Tibial nerve (tissue), 4 donors: ENCODE measurements at regions not wholly inside any gene's neighbourhood (a gene's known extent, or its start where the extent isn't known, plus 50 kb on each side); places are given as distances from the start of the nearest gene placed in this dataset.

Source experiments
- DNase-seq, 2 donors: peaks; one replicate each; pipeline ENCODE4 v3.0.0-alpha.2; 2019; ENCODE audit warnings: low spot score in 2 of 2
- H3K27ac ChIP-seq, 4 donors: fragments of 200-600 bp; sonication (generic) in 3 of 4; one replicate each; pipeline ENCODE4 v1.5.1; 2017 to 2019; ENCODE audit warnings: mild to moderate bottlenecking in 1 of 4
- H3K27me3 ChIP-seq, 2 donors: fragments of 200-600 bp; sonication (generic) in 1 of 2; one replicate each; pipeline versions ENCODE4 v1.5.1 to v1.6.0; 2017 to 2019
- H3K36me3 ChIP-seq, 3 donors: fragments of 200-600 bp; sonication (generic); one replicate each; pipeline ENCODE4 v1.5.1; 2018 to 2019
- H3K4me1 ChIP-seq, 4 donors: fragments of 200-600 bp; sonication (generic) in 3 of 4; one replicate each; pipeline ENCODE4 v1.5.1; 2017 to 2019
- H3K4me3 ChIP-seq, 4 donors: fragments of 200-600 bp; sonication (generic) in 3 of 4; one replicate each; pipeline ENCODE4 v1.5.1; 2017 to 2019; ENCODE audit warnings: mild to moderate bottlenecking in 1 of 4, moderate library complexity in 1 of 4
- H3K9me3 ChIP-seq, 4 donors: fragments of 200-600 bp; sonication (generic) in 3 of 4; one replicate each; pipeline ENCODE4 v1.5.1; 2017 to 2019
- EP300 ChIP-seq, 2 donors: sonication (generic); formaldehyde crosslinking; IDR thresholded peaks; one replicate each; pipeline ENCODE4 v1.6.1; 2017; ENCODE audit warnings: antibody characterized with exemption in 2 of 2, mild to moderate bottlenecking in 1 of 2
- POLR2A ChIP-seq, 2 donors: fragments of 450-650 bp; IDR thresholded peaks; one replicate each; pipeline ENCODE4 v1.6.1; 2017; ENCODE audit warnings: antibody characterized with exemption in 2 of 2, mild to moderate bottlenecking in 2 of 2, moderate library complexity in 2 of 2
- WGBS, 2 donors: methylation state at CpG; one replicate each; pipeline ENCODE4 v1.1.5; 2018; 5-methylcytosine and 5-hydroxymethylcytosine counted together
- TF ChIP-seq, protein P1 (sequence below), 5 experiments: fragments of 200-600 bp in 3 of 5; fragments of 450-650 bp in 2 of 5; sonication (generic) in 3 of 5; IDR thresholded peaks; one replicate each; pipeline ENCODE4 v1.5.1; 2016 to 2019; ENCODE audit warnings: antibody characterized with exemption in 5 of 5, mild to moderate bottlenecking in 3 of 5, moderate library complexity in 2 of 5

DNA sequence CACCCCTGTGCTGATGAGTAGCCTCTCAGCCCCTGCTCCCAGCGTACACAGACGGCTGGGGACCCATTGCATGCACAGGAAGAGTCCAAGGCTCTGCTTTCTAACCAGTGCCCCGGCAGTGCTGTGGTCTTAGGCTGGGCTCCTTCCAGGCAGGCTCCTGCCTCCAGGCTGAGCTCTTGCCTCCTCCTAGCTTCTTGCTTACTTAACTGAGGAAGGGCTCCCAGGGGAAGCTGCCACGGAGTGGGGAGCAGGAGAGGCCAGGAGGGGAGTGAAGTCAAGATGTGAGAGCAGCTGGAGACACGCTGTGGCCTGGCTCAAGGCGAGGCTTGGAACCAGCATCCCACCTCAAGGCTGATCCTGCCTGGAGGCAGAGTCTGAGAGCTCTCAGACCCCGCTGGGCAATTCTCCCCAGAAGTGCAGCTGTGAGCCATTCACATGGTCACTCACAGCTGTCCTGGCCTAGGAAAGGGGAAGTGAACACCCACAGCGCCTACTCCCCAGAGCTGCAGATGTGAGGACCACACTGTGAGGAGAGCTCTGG lies 141.0 kb downstream of the TBXT start:
- WGBS, 2 donors: 52 to 56% methylated on average over 5 to 8 of the region's 8 CpGs
- H3K4me1 ChIP-seq: no peaks in the 10 kb centered on the region
- peaks cover 0 to 1% (median under 1%) of the 10 kb centered on the region in 4 donors for H3K9me3 ChIP-seq
- no peaks in the 10 kb centered on the region for H3K27me3 ChIP-seq
- no peak for DNase-seq
- TF ChIP-seq EP300 (IDR thresholded peaks at IDR 0.05) (no peak), POLR2A (IDR thresholded peaks at IDR 0.05) (no peak)
- TF ChIP-seq, protein P1, sequence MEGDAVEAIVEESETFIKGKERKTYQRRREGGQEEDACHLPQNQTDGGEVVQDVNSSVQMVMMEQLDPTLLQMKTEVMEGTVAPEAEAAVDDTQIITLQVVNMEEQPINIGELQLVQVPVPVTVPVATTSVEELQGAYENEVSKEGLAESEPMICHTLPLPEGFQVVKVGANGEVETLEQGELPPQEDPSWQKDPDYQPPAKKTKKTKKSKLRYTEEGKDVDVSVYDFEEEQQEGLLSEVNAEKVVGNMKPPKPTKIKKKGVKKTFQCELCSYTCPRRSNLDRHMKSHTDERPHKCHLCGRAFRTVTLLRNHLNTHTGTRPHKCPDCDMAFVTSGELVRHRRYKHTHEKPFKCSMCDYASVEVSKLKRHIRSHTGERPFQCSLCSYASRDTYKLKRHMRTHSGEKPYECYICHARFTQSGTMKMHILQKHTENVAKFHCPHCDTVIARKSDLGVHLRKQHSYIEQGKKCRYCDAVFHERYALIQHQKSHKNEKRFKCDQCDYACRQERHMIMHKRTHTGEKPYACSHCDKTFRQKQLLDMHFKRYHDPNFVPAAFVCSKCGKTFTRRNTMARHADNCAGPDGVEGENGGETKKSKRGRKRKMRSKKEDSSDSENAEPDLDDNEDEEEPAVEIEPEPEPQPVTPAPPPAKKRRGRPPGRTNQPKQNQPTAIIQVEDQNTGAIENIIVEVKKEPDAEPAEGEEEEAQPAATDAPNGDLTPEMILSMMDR (IDR thresholded peaks at IDR 0.05): no peak
- H3K4me3 ChIP-seq: no peak overlapping the region
- no peak overlapping the region for H3K27ac ChIP-seq
- H3K36me3 ChIP-seq: no peaks in the 10 kb centered on the region

DNA sequence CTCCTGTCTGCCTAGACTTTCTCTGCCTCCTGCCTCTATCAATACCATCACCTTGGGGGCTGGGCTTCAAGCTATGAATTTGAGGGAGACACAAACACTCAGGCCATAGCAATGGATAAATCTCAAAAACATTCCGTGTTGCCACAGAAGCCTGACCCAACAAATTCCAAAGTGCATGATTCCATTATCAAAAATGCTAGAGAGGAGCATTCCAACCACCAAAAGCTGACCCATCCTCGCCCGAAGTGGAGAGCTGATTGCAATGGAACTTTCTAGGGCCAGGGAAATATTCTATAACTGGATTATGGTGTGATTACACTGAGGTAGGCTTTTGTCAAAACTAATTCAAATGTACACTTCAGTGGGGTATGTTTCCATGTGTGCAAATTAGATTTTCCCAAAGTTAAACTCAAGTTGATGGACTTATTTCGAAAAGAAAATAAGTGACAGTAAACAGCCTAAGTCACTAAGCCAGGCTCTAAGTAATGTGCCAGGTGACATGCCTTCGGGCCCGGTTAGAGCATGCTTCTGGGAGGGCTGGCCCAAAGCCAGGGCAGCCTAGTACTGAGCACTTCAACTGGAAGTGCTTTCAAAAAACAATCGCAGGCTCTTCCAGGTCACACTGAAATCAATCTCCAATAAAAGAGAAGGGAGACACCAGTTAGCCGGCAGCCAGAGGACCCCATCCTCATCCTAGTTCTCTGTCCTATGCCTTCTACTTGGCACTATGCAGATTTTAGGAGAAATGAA lies 142.3 kb downstream of the TBXT start:
- H3K36me3 ChIP-seq: no peaks in the 10 kb centered on the region
- no peak overlapping the region for H3K27ac ChIP-seq
- 63 to 68% methylated on average over 8 of the region's 8 CpGs for WGBS, 2 donors
- H3K4me3 ChIP-seq: no peak overlapping the region
- DNase-seq: no peak
- H3K27me3 ChIP-seq: no peaks in the 10 kb centered on the region
- H3K4me1 ChIP-seq: no peaks in the 10 kb centered on the region
- no peak for TF ChIP-seq EP300 (IDR thresholded peaks at IDR 0.05)
- H3K9me3 ChIP-seq: peaks cover 0 to 10% (median 2%) of the 10 kb centered on the region in 4 donors

DNA sequence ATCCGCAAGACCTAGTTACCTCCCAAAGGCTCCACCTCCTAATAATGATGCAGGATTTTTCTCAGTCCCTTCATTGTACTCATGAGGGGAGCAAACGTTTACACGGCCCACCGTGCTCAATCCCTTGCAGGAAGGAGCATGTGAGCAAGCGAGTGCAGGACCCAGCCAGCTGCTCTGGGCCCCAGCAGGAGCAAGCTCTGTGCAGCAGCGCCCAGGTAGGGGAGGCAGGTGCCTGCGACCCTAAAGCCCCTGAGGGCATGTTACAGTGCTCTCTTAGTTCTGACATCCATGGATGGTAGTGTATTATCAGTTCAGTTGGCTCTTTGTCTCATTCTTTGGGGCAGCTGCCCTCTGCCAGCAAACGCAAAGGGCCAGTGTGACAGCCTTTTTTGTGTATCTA lies 143.4 kb downstream of the TBXT start:
- 86 to 95% methylated on average over 8 of the region's 8 CpGs for WGBS, 2 donors
- no peak overlapping the region for H3K4me3 ChIP-seq
- no peaks in the 10 kb centered on the region for H3K4me1 ChIP-seq
- H3K9me3 ChIP-seq: peaks cover 0 to 10% (median 2%) of the 10 kb centered on the region in 4 donors
- no peaks in the 10 kb centered on the region for H3K27me3 ChIP-seq
- DNase-seq: no peak
- no peak overlapping the region for H3K27ac ChIP-seq
- H3K36me3 ChIP-seq: no peaks in the 10 kb centered on the region
- TF ChIP-seq, protein P1 (IDR thresholded peaks at IDR 0.05): no peak
- TF ChIP-seq EP300 (IDR thresholded peaks at IDR 0.05) (no peak), POLR2A (IDR thresholded peaks at IDR 0.05) (no peak)

DNA sequence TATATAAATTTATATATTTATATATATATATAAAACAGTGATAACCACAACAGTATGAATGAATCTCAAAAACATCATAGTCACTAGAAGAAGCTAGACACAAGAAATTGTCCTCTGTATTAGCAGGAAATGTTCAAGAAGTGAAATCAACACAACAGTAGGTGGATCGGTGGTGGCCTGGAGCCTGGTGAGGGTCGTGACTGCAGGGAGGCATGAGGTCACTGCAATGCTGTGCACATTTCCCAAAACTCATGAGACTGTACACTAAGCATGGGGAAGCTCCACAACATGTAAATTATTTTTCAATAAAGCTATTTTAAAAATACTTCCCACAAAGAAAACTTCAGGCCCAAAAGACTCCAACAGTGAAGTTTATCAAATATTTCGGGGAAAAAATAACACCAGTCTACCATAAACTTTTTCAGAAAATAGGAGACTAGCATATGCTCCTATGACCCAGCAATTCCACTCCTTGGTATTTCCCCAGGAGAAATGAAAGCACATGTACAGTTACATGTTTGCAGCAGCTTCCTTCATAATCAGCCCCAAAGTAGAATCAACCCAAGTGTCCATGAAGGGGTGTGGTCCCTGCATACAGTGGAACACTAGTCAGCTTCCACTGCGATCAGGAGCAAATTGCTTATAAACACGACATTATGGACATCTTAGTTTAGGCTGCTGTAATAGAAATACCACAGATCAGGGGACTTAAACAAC lies 144.2 kb downstream of the TBXT start:
- Histone ChIP-seq H3K4me3 (no peak overlapping the region), H3K9me3 (peaks cover 0 to 10% (median 2%) of the 10 kb centered on the region in 4 donors)

DNA sequence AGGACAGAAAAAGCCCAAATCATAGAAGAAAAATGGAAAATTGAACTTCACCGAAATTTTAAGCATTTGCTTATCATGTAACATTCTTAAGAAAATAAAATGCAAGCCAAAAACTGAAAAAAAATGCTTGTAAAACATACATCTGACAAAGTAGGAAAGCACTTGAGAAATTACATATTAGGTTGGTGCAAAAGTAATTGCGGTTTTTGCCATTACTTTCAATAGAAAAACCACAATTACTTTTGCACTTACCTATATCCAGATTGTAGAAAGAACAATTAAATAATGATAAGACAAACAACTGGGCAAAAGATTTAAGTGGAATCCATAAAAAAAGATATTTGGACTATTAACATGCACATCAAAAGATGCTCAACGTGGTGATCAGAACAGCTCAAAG lies 146.2 kb downstream of the TBXT start:
- Histone ChIP-seq H3K27ac (no peak overlapping the region), H3K9me3 (peaks cover 0 to 27% (median 6%) of the 10 kb centered on the region in 4 donors), H3K36me3 (no peaks in the 10 kb centered on the region), H3K4me1 (no peaks in the 10 kb centered on the region), H3K27me3 (no peaks in the 10 kb centered on the region), H3K4me3 (no peak overlapping the region)
- TF ChIP-seq POLR2A (IDR thresholded peaks at IDR 0.05) (no peak), EP300 (IDR thresholded peaks at IDR 0.05) (no peak)
- TF ChIP-seq, protein P1 (IDR thresholded peaks at IDR 0.05): no peak
- 88 to 91% methylated on average over 3 of the region's 3 CpGs for WGBS, 2 donors
- no peak for DNase-seq

More for the DNA sequence above, 144.2 kb downstream of the TBXT start:
- Histone ChIP-seq H3K27ac (no peak overlapping the region), H3K27me3 (no peaks in the 10 kb centered on the region), H3K36me3 (no peaks in the 10 kb centered on the region), H3K4me1 (no peaks in the 10 kb centered on the region)
- no peak for DNase-seq
- 82 to 84% methylated on average over 5 of the region's 5 CpGs for WGBS, 2 donors
- no peak for TF ChIP-seq POLR2A (IDR thresholded peaks at IDR 0.05)
- TF ChIP-seq, protein P1 (IDR thresholded peaks at IDR 0.05): no peak
- no peak for TF ChIP-seq EP300 (IDR thresholded peaks at IDR 0.05)
